SK-N-SH treated with all-trans-retinoic acid at 6 μM for 48 hours (cell line): ENCODE measurements at regions not wholly inside any gene's neighbourhood (a gene's known extent, or its start where the extent isn't known, plus 50 kb on each side); places are given as distances from the start of the nearest gene placed in this dataset.

Experiments
- ARNTL ChIP-seq: fragments of 450-650 bp; formaldehyde crosslinking; IDR thresholded peaks from 2 replicates; pipeline ENCODE4 v1.5.0; 2020; ENCODE audit warnings: low read depth, mild to moderate bottlenecking, moderate library complexity, borderline replicate concordance
- BACH2 ChIP-seq: fragments of 250-450 bp; sonication (Bioruptor Pico); IDR thresholded peaks from 2 replicates; pipeline ENCODE4 v1.9.0; 2021; ENCODE audit warnings: mild to moderate bottlenecking, borderline replicate concordance
- CSDC2 ChIP-seq: fragments of 250-450 bp; sonication (Bioruptor Pico); IDR thresholded peaks from 2 replicates; pipeline ENCODE4 v1.5.0; 2020; ENCODE audit warnings: mild to moderate bottlenecking, moderate library complexity
- GLIS3 ChIP-seq: fragments of 250-450 bp; sonication (Bioruptor Pico); IDR thresholded peaks from 2 replicates; pipeline ENCODE4 v1.5.0; 2020; ENCODE audit warnings: mild to moderate bottlenecking, moderate library complexity
- OSR1 ChIP-seq: fragments of 250-450 bp; sonication (Bioruptor Pico); IDR thresholded peaks from 2 replicates; pipeline ENCODE4 v1.8.0; 2022; ENCODE audit warnings: moderate library complexity, mild to moderate bottlenecking, inconsistent platforms
- RARB ChIP-seq: fragments of 250-450 bp; sonication (Bioruptor Pico); IDR thresholded peaks from 2 replicates; pipeline ENCODE4 v1.8.0; 2021; ENCODE audit warnings: mild to moderate bottlenecking, moderate library complexity
- TOX ChIP-seq: fragments of 250-450 bp; sonication (Bioruptor Pico); IDR thresholded peaks from 2 replicates; pipeline ENCODE4 v1.8.0; 2021; ENCODE audit warnings: mild to moderate bottlenecking, moderate library complexity, borderline replicate concordance
- ZFP3 ChIP-seq: fragments of 250-450 bp; sonication (Bioruptor Pico); IDR thresholded peaks from 2 replicates; pipeline ENCODE4 v1.5.0; 2020; ENCODE audit warnings: mild to moderate bottlenecking, moderate library complexity
- ZFP30 ChIP-seq: fragments of 450-650 bp; formaldehyde crosslinking; IDR thresholded peaks from 2 replicates; pipeline ENCODE4 v1.5.0; 2022; ENCODE audit warnings: mild to moderate bottlenecking, moderate library complexity
- ZNF565 ChIP-seq: fragments of 450-650 bp; formaldehyde crosslinking; conservative IDR thresholded peaks from 2 replicates; pipeline ENCODE4 v1.5.0; 2020; ENCODE audit warnings: low read depth, mild to moderate bottlenecking, moderate library complexity
- ZNF70 ChIP-seq: fragments of 450-650 bp; formaldehyde crosslinking; IDR thresholded peaks from 2 replicates; pipeline ENCODE4 v1.5.0; 2020; ENCODE audit warnings: mild to moderate bottlenecking, moderate library complexity
- TF ChIP-seq, protein P1 (sequence below): fragments of 250-450 bp; sonication (Bioruptor Pico); IDR thresholded peaks from 2 replicates; pipeline ENCODE4 v1.8.0; 2020; ENCODE audit warnings: mild to moderate bottlenecking, moderate library complexity, borderline replicate concordance

DNA sequence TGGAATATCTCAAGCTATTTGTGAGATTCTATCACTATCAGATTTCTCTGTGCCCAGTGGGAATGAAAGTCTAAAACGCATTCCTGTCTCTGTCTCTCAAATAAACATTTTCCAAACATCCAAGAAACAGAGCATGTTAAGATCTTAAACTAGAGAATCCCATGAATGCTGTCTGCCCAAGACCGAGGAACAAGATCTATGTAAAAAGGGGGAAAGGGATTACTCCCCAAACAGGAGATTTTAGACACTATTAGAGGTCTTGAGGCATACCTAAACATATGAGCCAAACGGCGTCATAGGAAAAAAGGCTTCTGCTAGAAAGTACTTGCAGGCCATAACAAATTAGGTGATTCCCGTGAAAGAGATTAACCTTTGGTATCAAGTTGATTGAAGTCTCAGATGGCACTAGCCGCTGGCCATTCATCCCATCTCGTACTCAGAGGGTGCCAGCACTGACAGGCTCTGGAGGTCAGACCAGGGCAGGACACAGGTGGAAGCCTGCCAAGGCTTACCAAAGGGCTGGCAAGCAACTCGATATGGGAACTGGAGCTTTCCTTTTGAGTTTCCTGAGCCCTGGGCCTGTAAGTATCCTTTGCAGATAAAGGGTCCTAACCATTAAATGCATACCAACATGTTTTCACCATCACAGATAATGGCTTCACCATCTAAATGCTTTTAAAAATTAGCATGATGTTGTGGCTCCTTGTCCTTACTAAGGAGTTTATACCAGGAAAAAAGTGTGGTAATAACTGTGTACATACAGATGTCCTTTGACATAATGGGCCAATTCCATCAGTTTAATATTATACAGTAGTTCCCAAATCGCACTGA is 225.2 kb downstream of the FOXO1 start:
- TF ChIP-seq ZFP3 (CRISPR knock-in tag) (no peak), TOX (CRISPR knock-in tag) (no peak), ZNF565 (CRISPR knock-in tag) (no peak), CSDC2 (CRISPR knock-in tag) (no peak), RARB (CRISPR knock-in tag) (no peak), BACH2 (CRISPR knock-in tag) (no peak), ZNF70 (CRISPR knock-in tag) (no peak), ZFP30 (no peak), OSR1 (CRISPR knock-in tag) (no peak), GLIS3 (CRISPR knock-in tag) (no peak), ARNTL (CRISPR knock-in tag) (no peak)
- TF ChIP-seq, protein P1, sequence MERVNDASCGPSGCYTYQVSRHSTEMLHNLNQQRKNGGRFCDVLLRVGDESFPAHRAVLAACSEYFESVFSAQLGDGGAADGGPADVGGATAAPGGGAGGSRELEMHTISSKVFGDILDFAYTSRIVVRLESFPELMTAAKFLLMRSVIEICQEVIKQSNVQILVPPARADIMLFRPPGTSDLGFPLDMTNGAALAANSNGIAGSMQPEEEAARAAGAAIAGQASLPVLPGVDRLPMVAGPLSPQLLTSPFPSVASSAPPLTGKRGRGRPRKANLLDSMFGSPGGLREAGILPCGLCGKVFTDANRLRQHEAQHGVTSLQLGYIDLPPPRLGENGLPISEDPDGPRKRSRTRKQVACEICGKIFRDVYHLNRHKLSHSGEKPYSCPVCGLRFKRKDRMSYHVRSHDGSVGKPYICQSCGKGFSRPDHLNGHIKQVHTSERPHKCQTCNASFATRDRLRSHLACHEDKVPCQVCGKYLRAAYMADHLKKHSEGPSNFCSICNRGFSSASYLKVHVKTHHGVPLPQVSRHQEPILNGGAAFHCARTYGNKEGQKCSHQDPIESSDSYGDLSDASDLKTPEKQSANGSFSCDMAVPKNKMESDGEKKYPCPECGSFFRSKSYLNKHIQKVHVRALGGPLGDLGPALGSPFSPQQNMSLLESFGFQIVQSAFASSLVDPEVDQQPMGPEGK (CRISPR knock-in tag), result no peak
